LNCaP clone FGC (cell line): ENCODE measurements at regions not wholly inside any gene's neighbourhood (a gene's known extent, or its start where the extent isn't known, plus 50 kb on each side); places are given as distances from the start of the nearest gene placed in this dataset.

Source experiments
- DNase-seq: peaks from one replicate; pipeline ENCODE4 v3.0.0-alpha.2; 2011; ENCODE audit warnings: low read depth
- H3K4me3 ChIP-seq: 2 replicates; pipeline ENCODE4 v1.5.1; 2011; ENCODE audit warnings: mild to moderate bottlenecking, low read depth, low read length, control low read depth
- CTCF ChIP-seq: IDR thresholded peaks from 2 replicates; pipeline ENCODE4 v1.5.1; 2012; ENCODE audit warnings: mild to moderate bottlenecking; ENCODE audit not compliant: control insufficient read depth, insufficient read depth; ENCODE audit errors: extremely low read depth

- H3K4me3 ChIP-seq, result no peak overlapping the region
- TF ChIP-seq CTCF, result no peak
- DNase-seq, result no peak
Measured at GRCh38 chr14:47959740-47960139, 284.3 kb upstream of the MDGA2 start.

GRCh38 chr14:47949006-47949405, 273.6 kb upstream of the MDGA2 start:
- DNase-seq, result no peak
- TF ChIP-seq CTCF, result no peak
- no peak overlapping the region for H3K4me3 ChIP-seq

- no peak for DNase-seq
Measured at GRCh38 chr14:47935332-47935731, 259.9 kb upstream of the MDGA2 start.

GRCh38 chr14:47929334-47929733, 253.9 kb upstream of the MDGA2 start:
- no peak for DNase-seq

More at GRCh38 chr14:47935332-47935731, 259.9 kb upstream of the MDGA2 start:
- H3K4me3 ChIP-seq, result no peak overlapping the region
- TF ChIP-seq CTCF, result no peak

GRCh38 chr14:47921133-47921532, 245.7 kb upstream of the MDGA2 start:
- TF ChIP-seq CTCF, result no peak
- DNase-seq, result no peak
- H3K4me3 ChIP-seq, result no peak overlapping the region

More at GRCh38 chr14:47929334-47929733, 253.9 kb upstream of the MDGA2 start:
- no peak for TF ChIP-seq CTCF
- no peak overlapping the region for H3K4me3 ChIP-seq

GRCh38 chr14:47919997-47920396, 244.6 kb upstream of the MDGA2 start:
- H3K4me3 ChIP-seq, result no peak overlapping the region
- DNase-seq, result no peak
- TF ChIP-seq CTCF, result no peak

- no peak for TF ChIP-seq CTCF
- no peak overlapping the region for H3K4me3 ChIP-seq
- DNase-seq, result no peak
Measured at GRCh38 chr14:47919334-47919846, 244.0 kb upstream of the MDGA2 start.
